ENCODE measurements at regions not wholly inside any gene's neighbourhood (a gene's known extent, or its start where the extent isn't known, plus 50 kb on each side); places are given as distances from the start of the nearest gene placed in this dataset.
"Not testable (repeated sequence)": the region's sequence is repeated elsewhere in the genome, so short reads cannot be mapped to it uniquely, and the experiment has no call there.

DNA sequence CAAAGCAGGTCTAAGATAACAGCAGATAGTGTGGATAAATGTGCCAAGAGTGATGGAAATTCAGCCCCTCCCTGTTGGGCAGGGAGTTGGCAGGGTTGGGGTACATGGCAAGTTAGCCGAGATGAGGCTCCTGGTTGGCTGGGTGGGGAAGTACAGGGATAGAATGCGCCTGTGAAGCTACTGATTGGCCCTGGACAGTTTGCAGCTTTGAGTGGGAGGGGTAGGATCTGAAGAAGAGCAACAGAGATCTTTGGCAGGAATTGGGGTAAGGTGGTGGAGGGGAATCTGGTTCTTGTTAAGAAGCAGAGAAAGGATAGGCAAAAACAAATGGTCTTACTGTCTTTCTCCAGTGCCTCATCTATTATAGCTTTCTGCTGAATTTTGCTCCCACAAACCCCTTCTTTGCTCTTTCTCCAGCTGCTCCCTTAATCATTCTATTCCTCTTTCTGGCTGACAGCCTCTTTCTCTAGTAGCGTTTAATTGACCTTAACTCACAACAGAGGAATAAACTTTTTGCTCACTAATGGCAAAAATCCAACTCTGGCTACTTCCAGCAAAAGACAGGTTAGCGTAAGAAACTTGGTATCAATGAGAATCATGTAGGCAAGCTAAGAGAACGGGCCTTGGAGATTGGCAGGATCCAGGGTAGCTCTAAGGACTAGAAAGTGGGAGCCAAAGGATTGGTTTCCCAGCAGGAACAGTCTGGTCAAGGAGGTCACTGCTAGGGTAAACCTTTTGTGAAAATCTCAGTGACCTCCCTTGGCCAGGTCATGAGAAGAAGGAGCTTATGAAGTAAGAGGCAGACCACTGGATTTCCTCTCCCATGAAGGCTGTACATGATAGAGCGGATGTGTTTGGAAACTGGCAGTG, 86.3 kb upstream of the CARMIL1 start:
- DNase-seq = no peak

DNA sequence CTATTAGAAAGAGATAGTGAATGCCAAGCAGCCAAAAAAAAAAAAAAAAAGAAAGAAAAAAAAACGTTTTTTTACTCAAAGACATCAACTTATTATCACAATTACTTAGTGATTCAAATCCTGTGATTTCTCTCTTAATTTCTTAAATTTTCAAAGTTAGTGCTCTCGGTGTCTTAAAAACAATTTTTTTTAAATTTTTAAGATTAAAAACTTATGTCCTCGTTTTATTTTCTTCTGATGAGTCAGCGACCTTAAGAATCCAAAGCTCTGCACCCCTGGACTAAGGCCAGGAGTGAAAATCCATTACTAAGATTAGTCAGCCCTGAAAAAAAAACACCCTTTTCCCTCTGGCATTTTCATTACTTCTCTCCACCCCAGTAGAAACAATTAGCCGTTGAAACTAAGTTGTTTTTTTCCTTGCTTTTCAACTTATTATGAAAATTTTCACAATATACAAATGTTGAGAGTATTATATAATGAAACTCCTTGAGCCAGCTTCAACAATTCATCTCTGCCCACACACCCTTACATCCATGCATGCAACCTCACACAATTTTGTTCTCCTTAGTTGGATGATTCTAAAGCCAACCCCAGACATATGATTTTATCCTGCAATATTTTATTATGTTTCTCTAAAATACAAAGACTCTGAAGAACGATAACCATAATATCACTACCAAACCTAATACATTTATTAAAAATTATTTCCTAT, 85.6 kb upstream of the CARMIL1 start:
- no peak for DNase-seq

DNA sequence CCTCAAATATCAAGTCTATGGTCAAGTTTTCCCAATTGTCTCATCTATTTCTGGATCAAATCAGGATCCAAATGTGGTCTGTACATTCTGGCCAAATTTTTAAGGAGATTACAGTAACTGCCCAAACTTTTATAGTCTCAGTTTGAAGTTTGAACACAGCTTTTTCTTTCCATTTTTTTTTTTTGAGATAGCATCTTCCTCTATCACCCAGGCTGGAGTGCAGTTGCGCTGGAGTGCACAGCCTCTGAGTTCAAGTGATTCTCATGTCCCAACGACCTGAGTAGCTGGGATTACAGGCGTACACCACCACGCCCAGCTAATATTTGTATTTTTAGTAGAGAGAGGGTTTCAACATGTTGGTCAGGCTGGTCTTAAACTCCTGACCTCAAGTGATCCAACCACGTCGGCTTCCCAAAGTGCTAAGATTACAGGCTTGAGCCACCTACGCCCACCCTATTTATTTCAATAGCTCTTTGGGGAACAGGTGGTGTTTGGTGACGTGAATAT, 84.9 kb upstream of the CARMIL1 start:
- no peak for DNase-seq

DNA sequence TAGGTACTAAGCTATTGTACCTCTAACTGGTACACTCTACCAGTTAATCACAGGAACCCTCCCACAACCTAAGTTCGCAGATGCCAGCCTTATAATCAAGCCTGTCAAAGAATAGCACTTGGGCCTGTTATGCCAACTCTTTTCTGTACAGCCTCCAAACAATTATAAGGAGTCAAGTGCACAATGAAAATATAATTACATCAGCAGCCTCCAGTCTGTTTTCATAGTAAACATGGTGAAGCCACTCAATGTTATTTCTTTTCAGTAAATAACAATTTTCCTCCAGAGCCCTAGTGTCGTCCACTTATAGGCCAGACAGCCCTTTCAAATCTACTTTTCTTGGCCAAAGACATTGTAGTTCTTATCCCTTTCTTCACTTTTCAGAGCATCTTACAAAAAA, 82.7 kb upstream of the CARMIL1 start:
- no peak for DNase-seq

DNA sequence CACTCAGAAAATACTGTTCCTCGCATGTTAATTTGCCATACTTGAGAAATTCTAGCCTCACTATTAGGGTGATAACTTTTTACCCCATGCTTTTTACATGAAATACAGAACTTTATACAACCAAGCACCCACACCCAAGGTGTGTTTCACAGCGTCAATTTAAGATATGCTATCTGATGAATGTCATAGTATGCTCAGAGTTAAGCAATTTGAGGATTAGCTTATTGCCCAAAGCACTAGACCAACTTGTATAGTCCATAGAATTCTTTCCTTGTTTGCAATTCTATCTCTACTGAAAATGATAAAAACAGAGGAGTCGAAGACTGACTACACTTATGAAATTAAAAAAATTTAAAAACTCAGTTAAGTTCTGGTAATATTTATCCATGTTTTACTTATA, 82.1 kb upstream of the CARMIL1 start:
- DNase-seq = no peak

DNA sequence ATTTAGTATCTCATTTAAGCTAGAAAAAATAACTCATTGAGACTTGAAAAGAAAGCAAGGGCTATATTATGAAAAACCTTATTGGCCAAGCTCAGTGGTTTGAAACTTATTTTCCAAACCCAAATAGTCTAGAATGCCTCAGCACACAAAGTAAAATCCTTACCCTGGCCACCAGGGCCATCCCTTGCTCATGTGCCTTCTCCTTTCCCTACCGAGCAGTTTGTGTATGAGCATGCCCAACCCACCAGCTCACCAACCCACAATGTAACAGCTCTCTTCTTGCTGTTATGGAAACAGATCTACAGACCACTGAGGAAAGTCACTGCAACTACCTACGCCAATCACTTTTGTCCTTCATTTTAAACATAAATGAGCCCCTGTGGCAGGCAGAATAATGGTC, 79.6 kb upstream of the CARMIL1 start:
- DNase-seq = no peak

DNA sequence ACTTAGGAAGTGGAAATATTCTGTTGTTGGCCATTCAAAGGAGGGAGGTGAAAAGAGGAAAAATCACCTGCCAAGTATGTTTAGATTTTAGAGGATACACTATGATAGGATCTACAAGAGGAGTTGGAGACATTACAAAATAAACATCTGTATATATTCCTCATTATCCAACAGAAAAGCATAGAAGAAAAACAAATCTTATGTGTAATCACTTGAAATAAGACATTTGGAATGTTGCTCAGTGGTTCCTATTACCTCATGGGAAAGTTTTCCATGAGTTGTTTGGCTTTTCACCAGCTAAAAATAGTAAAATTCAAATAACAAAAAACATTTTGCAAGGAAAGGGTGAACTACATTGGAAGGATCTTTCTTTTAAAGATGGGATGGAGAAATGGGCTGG, 76.7 kb upstream of the CARMIL1 start:
- DNase-seq = no peak

DNA sequence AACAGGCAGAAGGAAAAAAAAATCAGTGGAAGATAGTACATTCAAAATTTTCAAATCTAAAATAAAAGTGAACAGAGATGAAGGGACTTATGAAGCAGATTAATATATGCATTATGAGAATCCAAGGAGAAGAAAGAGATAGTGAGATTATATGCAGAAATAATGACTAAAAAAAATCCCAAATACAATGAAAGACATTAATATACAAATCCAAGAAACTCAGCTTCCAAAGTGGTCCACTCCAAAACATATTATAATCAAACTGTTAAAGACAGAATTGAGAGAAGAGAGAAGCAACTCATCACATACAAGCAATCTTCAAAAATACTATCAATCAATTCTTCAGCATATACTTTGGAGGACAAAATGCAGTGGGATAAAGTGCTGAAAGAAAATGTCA, 73.5 kb upstream of the CARMIL1 start:
- no peak for DNase-seq

DNA sequence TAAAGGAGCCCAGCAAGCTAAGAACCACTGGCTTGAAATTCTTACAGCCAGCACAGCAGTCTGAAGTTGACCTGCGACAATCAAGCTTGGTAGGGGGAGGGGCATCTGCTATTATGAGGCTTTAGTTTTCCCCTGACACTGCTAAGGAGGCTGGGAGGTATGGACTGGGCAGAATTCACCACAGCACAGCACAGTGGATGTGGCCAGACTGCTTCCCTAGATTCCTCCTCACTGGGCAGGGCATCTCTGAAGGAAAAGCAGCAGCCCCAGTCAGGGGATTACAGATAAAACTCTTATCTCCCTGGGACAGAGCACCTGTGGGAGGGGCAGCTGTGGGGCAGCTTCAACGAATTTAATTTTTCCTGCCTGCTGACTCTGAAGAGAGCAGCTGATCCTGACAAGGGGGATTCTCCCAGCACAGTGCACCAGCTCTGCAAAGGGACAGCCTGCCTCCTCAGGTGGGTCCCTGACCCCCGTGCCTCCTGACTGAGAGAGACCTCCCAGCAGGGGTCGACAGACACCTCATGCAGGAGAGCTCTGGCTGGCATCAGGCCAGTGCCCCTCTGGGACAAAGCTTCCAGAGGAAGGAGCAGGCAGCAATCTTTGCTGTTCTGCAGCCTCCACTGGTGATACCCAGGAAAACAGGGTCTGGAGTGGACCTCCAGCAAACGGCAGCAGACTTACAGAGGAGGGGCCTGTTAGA, 71.6 kb upstream of the CARMIL1 start:
- not testable (repeated sequence) for DNase-seq

DNA sequence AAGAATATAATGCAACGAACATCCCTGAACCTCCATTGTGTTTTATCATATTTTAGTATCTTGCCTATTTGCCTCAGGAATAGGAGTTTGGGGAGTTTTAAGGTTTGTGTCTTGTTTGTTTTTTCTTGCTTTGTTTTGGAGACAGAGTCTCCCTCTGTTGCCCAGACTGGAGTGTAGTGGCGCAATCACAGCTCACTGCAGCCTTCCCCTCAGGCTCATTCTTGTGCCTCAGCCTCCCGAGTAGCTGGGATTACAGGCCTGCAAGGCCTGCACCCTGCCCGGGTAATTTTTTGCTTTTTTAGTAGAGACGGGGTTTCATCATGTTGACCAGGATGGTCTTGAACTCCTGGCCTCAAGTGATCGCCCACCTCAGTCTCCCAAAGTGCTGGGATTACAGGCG, 63.3 kb upstream of the CARMIL1 start:
- DNase-seq = no peak

DNA sequence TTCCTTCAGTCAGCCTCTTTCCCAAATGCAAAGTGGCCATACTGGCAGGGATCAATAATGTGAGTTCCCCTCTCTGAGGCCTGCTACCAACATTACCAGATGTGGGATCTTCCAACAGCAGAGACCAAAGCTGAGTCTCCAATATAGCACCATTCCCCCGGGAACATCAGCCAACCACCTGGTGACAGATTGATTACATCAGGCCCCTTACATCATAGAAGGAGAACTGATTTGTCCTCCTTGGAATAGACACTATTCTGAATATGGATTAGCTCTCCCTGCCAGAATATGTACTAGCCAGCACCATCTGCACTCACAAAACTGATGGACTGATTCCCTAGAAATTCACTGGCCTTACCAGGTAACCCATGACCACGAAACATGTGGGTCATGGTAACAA, 61.9 kb upstream of the CARMIL1 start:
- DNase-seq = no peak

DNA sequence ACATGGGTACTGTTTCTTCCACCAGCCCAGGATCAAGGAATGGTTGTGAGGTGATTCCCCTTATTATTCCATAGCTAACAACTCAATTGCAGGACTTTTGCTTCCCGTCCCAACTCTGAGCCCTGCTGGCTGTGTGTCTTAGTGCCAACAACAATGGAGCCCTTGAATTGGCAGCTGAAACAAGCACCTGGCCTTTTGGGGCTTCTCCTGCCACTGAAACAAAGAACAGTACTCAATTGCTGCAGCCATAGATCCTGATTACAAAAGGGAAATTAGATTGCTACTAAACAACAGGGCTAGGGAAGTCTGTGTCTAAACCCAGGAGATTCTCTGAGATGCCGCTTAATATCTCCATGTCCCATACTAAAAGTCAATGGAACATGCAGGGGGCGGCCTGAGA, 61.3 kb upstream of the CARMIL1 start:
- DNase-seq = no peak

DNA sequence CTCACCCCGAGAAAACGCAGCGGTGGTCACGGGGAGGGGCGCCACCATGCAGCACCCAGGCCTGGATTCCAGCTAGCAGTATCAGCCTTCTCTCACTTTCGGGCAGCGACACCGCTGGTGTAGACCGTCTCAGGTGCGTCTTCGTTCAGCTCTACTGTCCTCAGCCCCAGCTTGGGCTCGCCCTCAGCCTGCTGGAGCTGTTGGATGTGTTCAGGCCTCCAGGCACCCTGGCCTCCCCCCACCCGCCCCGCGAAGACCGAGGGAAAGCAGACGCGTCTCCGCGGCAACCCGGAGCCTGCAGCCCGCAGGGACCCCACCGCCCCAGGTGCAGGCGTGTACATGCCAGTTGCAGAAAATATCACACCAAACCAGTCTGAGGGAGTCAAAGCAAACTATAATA, 60.8 kb upstream of the CARMIL1 start:
- DNase-seq = no peak

DNA sequence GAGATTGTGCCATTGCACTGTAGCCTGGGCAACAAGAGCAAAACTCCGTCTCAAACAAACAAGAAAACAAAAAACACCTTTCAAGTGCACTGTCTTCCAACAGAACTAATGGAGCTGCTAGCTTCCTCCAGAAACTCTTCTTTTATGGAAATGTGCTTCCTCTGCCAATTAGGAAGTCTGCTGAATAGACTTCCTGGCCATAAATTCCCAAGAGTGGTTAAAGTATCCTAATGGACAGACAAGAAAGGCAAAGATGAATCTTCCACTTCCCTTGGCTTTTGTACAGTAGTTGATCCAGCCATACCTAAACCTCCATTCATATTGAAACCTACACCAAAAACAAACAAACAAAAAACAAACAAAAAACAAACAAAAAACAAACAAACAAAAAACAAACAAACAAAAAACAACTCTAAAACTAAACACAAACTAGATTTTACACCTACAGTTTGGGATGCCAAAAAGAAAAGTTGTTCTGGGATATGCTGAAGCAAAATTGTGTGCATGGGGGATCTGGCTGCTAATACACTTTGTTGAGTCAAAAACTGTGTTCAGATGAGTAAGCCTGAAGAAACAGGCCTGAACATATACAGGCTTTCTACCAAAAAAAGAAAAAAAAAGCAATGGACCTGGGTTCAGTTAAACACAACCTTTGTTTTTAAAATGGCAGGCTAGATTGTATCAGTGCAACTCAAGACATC, 59.8 kb upstream of the CARMIL1 start:
- DNase-seq = no peak

DNA sequence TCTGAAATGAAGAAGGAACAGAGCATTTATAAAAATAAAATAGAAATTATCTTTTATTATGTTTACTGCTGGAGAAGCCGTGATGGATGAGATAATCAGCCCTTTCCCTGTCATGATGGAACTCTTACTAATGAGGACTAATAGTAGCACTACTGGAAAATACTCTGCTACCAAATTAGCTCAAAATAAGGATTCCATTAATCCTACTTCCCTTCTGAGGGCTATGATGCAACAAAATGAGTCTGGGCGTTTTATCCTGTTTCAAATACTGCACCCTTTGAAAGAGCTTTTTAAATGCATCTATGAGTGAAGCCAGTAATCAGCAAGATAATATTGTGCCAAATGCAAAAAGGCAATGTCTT, 59.3 kb upstream of the CARMIL1 start:
- DNase-seq = no peak

DNA sequence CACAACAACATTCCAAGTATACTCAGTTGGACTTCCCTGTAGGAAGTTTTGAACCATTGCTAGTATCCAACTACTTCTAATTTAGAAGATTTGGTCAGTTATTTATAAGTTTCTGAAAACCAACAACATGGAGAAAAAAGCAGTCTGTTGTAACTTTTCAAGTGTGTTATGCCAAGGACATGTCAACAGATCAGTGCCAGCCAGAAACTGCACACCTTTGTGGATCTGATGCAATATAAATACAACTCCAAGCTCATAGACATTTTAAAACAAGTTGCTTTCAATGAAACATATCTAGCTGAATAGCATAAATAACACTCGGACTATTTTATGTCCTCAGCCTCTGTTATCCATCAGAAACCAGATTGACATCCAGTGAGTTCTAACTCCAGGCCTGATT, 58.3 kb upstream of the CARMIL1 start:
- DNase-seq = no peak

DNA sequence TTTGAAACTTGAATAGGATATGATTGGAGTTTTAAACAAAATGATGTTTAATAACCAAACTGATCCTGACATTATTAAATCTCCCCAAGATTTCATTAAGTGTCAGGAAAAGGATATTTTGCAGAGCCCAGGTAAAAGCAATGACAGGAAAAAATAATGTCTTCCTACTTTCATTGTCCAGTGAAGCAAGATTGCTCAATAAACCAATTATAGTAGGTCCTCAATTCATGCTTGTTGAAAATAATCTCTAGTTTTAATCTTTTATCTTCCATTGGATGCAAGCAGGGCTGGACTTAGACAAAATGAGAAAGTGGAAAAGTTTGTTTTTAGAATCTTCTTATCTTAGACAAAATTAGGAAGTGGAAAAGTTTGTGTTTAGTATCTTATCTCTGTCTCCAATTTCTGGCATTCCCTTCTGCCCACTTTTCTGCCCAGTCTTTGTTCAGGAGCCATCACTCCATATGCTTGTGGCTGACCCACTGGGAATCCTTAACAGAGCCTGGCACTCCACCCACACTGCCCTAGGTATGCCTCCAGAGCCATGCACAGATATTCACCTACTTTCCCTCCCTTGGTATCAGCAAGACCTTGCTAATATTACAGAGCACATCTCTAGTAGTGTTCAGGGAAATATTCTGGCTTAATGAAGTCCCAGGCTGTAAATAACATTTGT, 57.0 kb upstream of the CARMIL1 start:
- no peak for DNase-seq

DNA sequence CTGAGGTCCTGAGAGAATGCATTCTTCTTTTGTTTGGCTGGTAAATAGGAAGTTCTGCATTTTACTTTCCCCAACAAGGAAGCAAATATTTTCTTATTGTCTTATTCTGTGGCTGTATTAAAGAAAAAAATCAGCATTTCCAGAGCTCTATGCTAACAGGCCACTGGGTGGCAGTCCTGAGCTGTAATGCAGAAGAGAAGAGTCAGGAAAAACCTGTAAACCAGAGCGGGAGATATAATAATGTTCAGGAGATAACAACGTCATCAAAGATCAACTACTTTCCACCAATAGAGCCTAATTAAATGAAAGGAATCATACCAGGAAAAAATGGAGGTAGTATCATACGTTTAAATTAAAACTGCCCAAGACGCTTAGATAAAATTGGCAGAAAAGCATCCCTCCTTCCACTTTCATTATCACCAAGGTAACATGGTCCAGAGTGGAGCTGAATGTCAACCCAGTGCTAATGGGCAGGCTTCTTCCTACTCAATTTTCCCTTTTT, 55.6 kb upstream of the CARMIL1 start:
- peak; percentile 68 for DNase-seq

DNA sequence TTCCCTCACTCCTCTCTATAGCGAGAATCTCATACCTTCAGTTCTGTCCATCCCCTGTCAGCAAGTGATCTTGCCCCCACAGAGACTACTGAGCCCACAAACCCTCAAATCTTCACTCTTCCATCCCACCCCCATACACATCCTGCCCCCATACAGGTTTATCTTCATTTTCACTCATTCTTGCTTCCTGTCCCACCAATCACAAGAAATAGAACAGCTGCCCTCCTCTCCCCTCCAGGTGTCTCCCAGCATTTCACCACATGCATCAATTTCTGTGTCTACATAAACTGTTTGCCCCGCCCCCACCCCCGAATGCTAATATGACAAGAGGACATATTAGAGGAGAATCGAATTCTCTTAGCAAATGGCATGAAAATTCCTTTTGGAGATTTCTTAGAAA, 54.9 kb upstream of the CARMIL1 start:
- DNase-seq = no peak

DNA sequence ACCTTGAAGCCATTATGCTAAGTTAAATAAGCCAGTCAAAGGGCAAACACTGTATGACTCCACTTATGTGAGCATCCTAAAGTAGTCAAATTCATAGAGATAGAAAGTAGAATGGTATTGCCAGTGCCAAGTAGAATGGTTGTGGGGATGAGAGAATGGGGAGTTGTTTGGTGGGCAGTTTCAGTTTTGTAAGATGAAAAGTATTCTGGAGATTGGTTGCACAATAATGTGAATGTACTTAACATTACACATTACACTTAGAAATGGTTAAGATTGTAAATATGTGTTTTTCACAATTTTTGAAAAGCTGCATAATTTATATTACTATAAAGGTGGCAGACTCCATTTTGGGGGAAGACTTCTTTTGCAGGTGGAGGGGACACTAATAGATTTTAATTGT, 51.3 kb upstream of the CARMIL1 start:
- DNase-seq = no peak
